Keratinocyte (primary cell): ENCODE measurements at regions not wholly inside any gene's neighbourhood (a gene's known extent, or its start where the extent isn't known, plus 50 kb on each side); places are given as distances from the start of the nearest gene placed in this dataset.

Source experiments
- DNase-seq: peaks from one replicate; pipeline ENCODE4 v3.0.0-alpha.2; 2011; ENCODE audit warnings: low read depth, missing footprints, low spot score
- FAIRE-seq: peaks from 2 replicates; lab custom pipeline; 2011; peaks lifted over from hg19 to GRCh38; lab: Jason Lieb, UNC
- H2AFZ ChIP-seq: 2 replicates; pipeline ENCODE4 v1.6.0; 2012; ENCODE audit warnings: low read length, control low read depth, inconsistent platforms; ENCODE audit not compliant: control insufficient read depth
- H3K27ac ChIP-seq: 2 replicates; pipeline ENCODE4 v1.5.1; 2011; ENCODE audit warnings: low read length; ENCODE audit not compliant: control insufficient read depth, insufficient read depth
- H3K27me3 ChIP-seq: 3 replicates; pipeline ENCODE4 v1.6.0; 2011; ENCODE audit warnings: low read length; ENCODE audit not compliant: control insufficient read depth, insufficient read depth; ENCODE audit errors: extremely low read depth
- H3K36me3 ChIP-seq, 2 experiments: 2 replicates in 1 of 2; 3 replicates in 1 of 2; pipeline ENCODE4 v1.5.1; 2011; ENCODE audit warnings: low read length in 2 of 2, mild to moderate bottlenecking in 1 of 2; ENCODE audit not compliant: control insufficient read depth in 2 of 2, insufficient read depth in 2 of 2; ENCODE audit errors: extremely low read depth in 1 of 2
- H3K4me1 ChIP-seq: 3 replicates; pipeline ENCODE4 v1.5.1; 2011; ENCODE audit warnings: low read length; ENCODE audit not compliant: control insufficient read depth, insufficient read depth; ENCODE audit errors: extremely low read depth
- H3K4me2 ChIP-seq: 3 replicates; pipeline ENCODE4 v1.6.0; 2011; ENCODE audit warnings: low read depth, low read length; ENCODE audit not compliant: control insufficient read depth, insufficient read depth; ENCODE audit errors: extremely low read depth
- H3K4me3 ChIP-seq, 3 experiments: fragments of 200-600 bp in 1 of 3; sonication (generic) in 1 of 3; 2 replicates in 2 of 3; 3 replicates in 1 of 3; pipeline ENCODE4 v1.5.1; 2011 to 2016; ENCODE audit warnings: low read length in 3 of 3, mild to moderate bottlenecking in 3 of 3, control low read depth in 2 of 3, inconsistent platforms in 1 of 3, low read depth in 1 of 3, mixed read lengths in 1 of 3, mixed run types in 1 of 3, moderate library complexity in 1 of 3; ENCODE audit not compliant: control insufficient read depth in 2 of 3, insufficient read depth in 2 of 3; ENCODE audit errors: extremely low read depth in 1 of 3
- H3K79me2 ChIP-seq: 2 replicates; pipeline ENCODE4 v1.6.0; 2012; ENCODE audit warnings: low read length; ENCODE audit not compliant: control insufficient read depth, insufficient read depth
- H3K9ac ChIP-seq: 3 replicates; pipeline ENCODE4 v1.6.0; 2011; ENCODE audit warnings: low read length; ENCODE audit not compliant: control insufficient read depth, insufficient read depth; ENCODE audit errors: extremely low read depth
- H3K9me1 ChIP-seq: 3 replicates; pipeline ENCODE4 v1.6.0; 2011; ENCODE audit warnings: low read length; ENCODE audit not compliant: control insufficient read depth, insufficient read depth; ENCODE audit errors: extremely low read depth
- H3K9me3 ChIP-seq: 2 replicates; pipeline ENCODE4 v1.5.1; 2012; ENCODE audit warnings: low read depth, low read length; ENCODE audit not compliant: control insufficient read depth
- H4K20me1 ChIP-seq: 3 replicates; pipeline ENCODE4 v1.6.0; 2011; ENCODE audit warnings: low read length; ENCODE audit not compliant: control insufficient read depth, insufficient read depth; ENCODE audit errors: extremely low read depth
- EZH2 ChIP-seq: IDR thresholded peaks from one replicate; pipeline ENCODE4 v1.6.1; 2012; ENCODE audit warnings: inconsistent platforms, mild to moderate bottlenecking, low read length, moderate library complexity
- dilution Hi-C: fragments of 300-500 bp; cut with MboI; formaldehyde crosslinking; loops from one replicate; pipeline ENCODE4 v1.7.0; 2020; ENCODE audit warnings: low sequenced_read_pairs; ENCODE audit not compliant: extremely low pct_ligation_motif_present
- TF ChIP-seq, protein P1 (sequence below), 3 experiments: IDR thresholded peaks in 1 of 3; conservative IDR thresholded peaks in 1 of 3; optimal IDR thresholded peaks in 1 of 3; 2 replicates in 2 of 3; 3 replicates in 1 of 3; pipeline versions ENCODE3 to v1.5.1; 2011; ENCODE audit warnings: low read length in 3 of 3, mild to moderate bottlenecking in 3 of 3, moderate library complexity in 2 of 3, control low read depth in 1 of 3, inconsistent platforms in 1 of 3; ENCODE audit not compliant: insufficient read depth in 2 of 3; ENCODE audit errors: extremely low read depth in 1 of 3

DNA sequence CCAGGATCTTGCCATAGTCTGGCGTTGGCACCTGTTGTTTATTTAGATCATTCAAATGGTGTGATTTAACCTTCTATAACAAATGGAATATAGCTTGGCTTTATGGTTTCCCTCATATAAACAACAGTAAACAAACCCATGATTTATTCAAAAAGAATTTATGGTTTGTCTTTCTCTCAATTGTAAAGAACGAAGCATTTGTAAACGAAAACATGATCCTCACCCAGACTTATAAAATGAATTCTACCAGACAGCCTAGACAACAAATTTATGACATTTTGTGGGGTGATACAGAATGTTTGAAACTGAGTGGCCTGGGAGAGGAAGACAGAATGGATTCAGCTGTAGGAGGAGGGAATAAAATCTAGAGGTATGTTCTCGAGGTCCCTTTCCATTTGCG, 66.1 kb upstream of the PTGFR start:
- no peaks in the 10 kb centered on the region for H3K4me1 ChIP-seq
- no peaks in the 10 kb centered on the region for H3K9me1 ChIP-seq
- no peak for FAIRE-seq
- no peak for DNase-seq
- H4K20me1 ChIP-seq, result no peaks in the 10 kb centered on the region
- H3K36me3 ChIP-seq, result no peaks in the 10 kb centered on the region
- H3K27me3 ChIP-seq, result no peaks in the 10 kb centered on the region
- dilution Hi-C loops, result no loop called here
- H2AFZ ChIP-seq, result no peak overlapping the region
- no peaks in the 10 kb centered on the region for H3K9me3 ChIP-seq
- TF ChIP-seq, protein P1, sequence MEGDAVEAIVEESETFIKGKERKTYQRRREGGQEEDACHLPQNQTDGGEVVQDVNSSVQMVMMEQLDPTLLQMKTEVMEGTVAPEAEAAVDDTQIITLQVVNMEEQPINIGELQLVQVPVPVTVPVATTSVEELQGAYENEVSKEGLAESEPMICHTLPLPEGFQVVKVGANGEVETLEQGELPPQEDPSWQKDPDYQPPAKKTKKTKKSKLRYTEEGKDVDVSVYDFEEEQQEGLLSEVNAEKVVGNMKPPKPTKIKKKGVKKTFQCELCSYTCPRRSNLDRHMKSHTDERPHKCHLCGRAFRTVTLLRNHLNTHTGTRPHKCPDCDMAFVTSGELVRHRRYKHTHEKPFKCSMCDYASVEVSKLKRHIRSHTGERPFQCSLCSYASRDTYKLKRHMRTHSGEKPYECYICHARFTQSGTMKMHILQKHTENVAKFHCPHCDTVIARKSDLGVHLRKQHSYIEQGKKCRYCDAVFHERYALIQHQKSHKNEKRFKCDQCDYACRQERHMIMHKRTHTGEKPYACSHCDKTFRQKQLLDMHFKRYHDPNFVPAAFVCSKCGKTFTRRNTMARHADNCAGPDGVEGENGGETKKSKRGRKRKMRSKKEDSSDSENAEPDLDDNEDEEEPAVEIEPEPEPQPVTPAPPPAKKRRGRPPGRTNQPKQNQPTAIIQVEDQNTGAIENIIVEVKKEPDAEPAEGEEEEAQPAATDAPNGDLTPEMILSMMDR (optimal IDR thresholded peaks at IDR 0.05 in 1 of 3, IDR thresholded peaks at IDR 0.05 in 1 of 3, conservative IDR thresholded peaks at IDR 0.05 in 1 of 3; ENCODE audit: extremely low read depth in 1 of 3, insufficient read depth in 2 of 3, low read length in 3 of 3), result no peak
- no peak for TF ChIP-seq EZH2
- no peak overlapping the region for H3K4me3 ChIP-seq
- H3K4me2 ChIP-seq, result no peak overlapping the region
- H3K27ac ChIP-seq, result no peak overlapping the region
- H3K9ac ChIP-seq, result no peak overlapping the region
- H3K79me2 ChIP-seq, result no peaks in the 10 kb centered on the region

DNA sequence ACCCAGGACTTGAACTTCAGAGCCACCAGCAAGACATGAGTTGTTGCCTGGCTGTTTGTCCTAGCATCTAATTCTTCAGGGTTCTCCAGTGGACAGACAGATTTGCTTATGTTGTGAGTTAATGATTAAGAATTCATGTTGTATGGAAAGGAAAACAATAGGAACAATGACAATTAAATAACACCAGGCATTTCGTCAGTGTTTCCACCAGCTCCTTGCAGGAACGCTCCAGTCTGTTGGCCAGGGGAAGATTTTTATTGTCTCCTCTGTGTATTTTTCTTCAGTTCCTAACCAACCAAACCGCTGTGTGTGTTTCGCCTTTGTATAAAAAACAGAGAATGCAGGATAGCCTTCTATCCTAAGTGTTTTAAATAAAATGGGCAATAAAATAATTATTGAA, 64.4 kb upstream of the PTGFR start:
- Histone ChIP-seq H3K4me2 (no peak overlapping the region), H3K27me3 (no peaks in the 10 kb centered on the region), H3K9me1 (no peaks in the 10 kb centered on the region), H3K79me2 (no peaks in the 10 kb centered on the region), H2AFZ (no peak overlapping the region), H3K9me3 (no peaks in the 10 kb centered on the region), H4K20me1 (no peaks in the 10 kb centered on the region), H3K27ac (no peak overlapping the region), H3K36me3 (no peaks in the 10 kb centered on the region), H3K4me1 (no peaks in the 10 kb centered on the region), H3K4me3 (no peak overlapping the region), H3K9ac (no peak overlapping the region)
- FAIRE-seq, result no peak
- dilution Hi-C loops, result no loop called here
- no peak for DNase-seq
- TF ChIP-seq, protein P1 (optimal IDR thresholded peaks at IDR 0.05 in 1 of 3, IDR thresholded peaks at IDR 0.05 in 1 of 3, conservative IDR thresholded peaks at IDR 0.05 in 1 of 3; ENCODE audit: extremely low read depth in 1 of 3, insufficient read depth in 2 of 3, low read length in 3 of 3), result no peak
- TF ChIP-seq EZH2, result no peak
